ENCODE measurements at regions not wholly inside any gene's neighbourhood (a gene's known extent, or its start where the extent isn't known, plus 50 kb on each side); places are given as distances from the start of the nearest gene placed in this dataset.

GRCh38 chr14:38947343-38947742 lies 155.7 kb downstream of the SEC23A start:
- TF ChIP-seq CTCF (IDR thresholded peaks at IDR 0.05; ENCODE audit: control extremely low read depth in 1 of 3, insufficient read depth in 1 of 3, low read depth in 1 of 3, low read length in 3 of 3) (no peak), CEBPB (IDR thresholded peaks at IDR 0.05; ENCODE audit: low read depth, low read length) (no peak)

All from H1 (cell line).